Hepatocyte (in vitro differentiated cells): ENCODE measurements at regions not wholly inside any gene's neighbourhood (a gene's known extent, or its start where the extent isn't known, plus 50 kb on each side); places are given as distances from the start of the nearest gene placed in this dataset.

Source experiments
- EZH2 ChIP-seq: fragments of 200-600 bp; sonication (generic); IDR thresholded peaks from 2 replicates; pipeline ENCODE4 v1.6.1; 2016; ENCODE audit warnings: antibody characterized with exemption, mild to moderate bottlenecking, borderline replicate concordance
- EZH2phosphoT487 ChIP-seq: fragments of 200-600 bp; sonication (generic); IDR thresholded peaks from one replicate; pipeline ENCODE4 v1.6.1; 2018; ENCODE audit warnings: antibody characterized with exemption, mild to moderate bottlenecking, low read depth, moderate library complexity; ENCODE audit not compliant: unreplicated experiment, severe bottlenecking
- TF ChIP-seq, protein P1 (sequence below): fragments of 200-600 bp; sonication (generic); IDR thresholded peaks from 2 replicates; pipeline ENCODE4 v1.5.1; 2016; ENCODE audit warnings: antibody characterized with exemption, mild to moderate bottlenecking; ENCODE audit not compliant: poor library complexity

DNA sequence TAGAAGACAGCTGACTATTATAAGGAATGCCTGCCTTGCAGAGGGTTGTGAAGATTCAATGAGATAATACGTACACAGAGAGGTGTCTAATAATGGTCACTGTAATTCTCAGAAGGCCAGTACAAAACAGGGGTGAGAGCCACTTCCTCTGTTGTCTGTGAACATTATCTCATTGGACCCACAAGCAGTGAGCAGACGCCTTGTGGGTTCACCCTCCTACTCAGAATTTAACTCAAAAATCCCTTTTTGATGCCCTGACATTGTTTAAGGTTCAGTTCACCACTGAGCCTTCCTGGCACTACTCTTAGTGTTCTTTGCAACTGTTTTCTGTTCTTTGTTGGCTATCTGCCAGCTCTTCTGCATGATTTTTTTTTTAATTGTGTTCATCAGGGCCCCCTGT is 467.4 kb downstream of the BCOR start:
- TF ChIP-seq, protein P1, sequence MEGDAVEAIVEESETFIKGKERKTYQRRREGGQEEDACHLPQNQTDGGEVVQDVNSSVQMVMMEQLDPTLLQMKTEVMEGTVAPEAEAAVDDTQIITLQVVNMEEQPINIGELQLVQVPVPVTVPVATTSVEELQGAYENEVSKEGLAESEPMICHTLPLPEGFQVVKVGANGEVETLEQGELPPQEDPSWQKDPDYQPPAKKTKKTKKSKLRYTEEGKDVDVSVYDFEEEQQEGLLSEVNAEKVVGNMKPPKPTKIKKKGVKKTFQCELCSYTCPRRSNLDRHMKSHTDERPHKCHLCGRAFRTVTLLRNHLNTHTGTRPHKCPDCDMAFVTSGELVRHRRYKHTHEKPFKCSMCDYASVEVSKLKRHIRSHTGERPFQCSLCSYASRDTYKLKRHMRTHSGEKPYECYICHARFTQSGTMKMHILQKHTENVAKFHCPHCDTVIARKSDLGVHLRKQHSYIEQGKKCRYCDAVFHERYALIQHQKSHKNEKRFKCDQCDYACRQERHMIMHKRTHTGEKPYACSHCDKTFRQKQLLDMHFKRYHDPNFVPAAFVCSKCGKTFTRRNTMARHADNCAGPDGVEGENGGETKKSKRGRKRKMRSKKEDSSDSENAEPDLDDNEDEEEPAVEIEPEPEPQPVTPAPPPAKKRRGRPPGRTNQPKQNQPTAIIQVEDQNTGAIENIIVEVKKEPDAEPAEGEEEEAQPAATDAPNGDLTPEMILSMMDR: no peak
- TF ChIP-seq EZH2: no peak
- TF ChIP-seq EZH2phosphoT487: no peak
